GM12878 (cell line): ENCODE measurements at regions not wholly inside any gene's neighbourhood (a gene's known extent, or its start where the extent isn't known, plus 50 kb on each side); places are given as distances from the start of the nearest gene placed in this dataset.

Experiments used
- ASH2L ChIP-seq: fragments of 300-600, 200-600 bp; sonication (generic); IDR thresholded peaks from 2 replicates; pipeline ENCODE4 v1.6.1; 2017; ENCODE audit warnings: low read depth, mild to moderate bottlenecking, borderline replicate concordance
- CTCF ChIP-seq, 3 experiments: IDR thresholded peaks in 2 of 3; conservative IDR thresholded peaks in 1 of 3; 2 replicates each; pipeline ENCODE4 v1.5.1; 2011; ENCODE audit warnings: low read depth in 3 of 3, low read length in 3 of 3, mild to moderate bottlenecking in 3 of 3, control low read depth in 2 of 3, moderate library complexity in 2 of 3, inconsistent platforms in 1 of 3, mixed read lengths in 1 of 3; ENCODE audit not compliant: control insufficient read depth in 2 of 3, insufficient read depth in 1 of 3; ENCODE audit errors: extremely low read depth in 1 of 3
- EP300 ChIP-seq, 2 experiments: fragments of 150-350 bp in 1 of 2; IDR thresholded peaks; 2 replicates each; pipeline ENCODE4 v1.6.1; 2011 to 2012; ENCODE audit warnings: low read depth in 2 of 2, low read length in 2 of 2, borderline replicate concordance in 1 of 2, improper control_type of control experiment in 1 of 2, inconsistent platforms in 1 of 2; ENCODE audit not compliant: control insufficient read depth in 1 of 2
- ETV6 ChIP-seq, 2 experiments: fragments of 450-650 bp in 1 of 2; IDR thresholded peaks in 1 of 2; conservative IDR thresholded peaks in 1 of 2; 2 replicates each; pipeline ENCODE4 v1.6.1; 2014; ENCODE audit warnings: antibody characterized with exemption in 1 of 2, borderline replicate concordance in 1 of 2, low read depth in 1 of 2, mild to moderate bottlenecking in 1 of 2, moderate library complexity in 1 of 2
- FOXM1 ChIP-seq: IDR thresholded peaks from 2 replicates; pipeline ENCODE4 v1.6.1; 2012; ENCODE audit warnings: low read depth, mild to moderate bottlenecking, inconsistent platforms, low read length, moderate library complexity
- GABPA ChIP-seq: IDR thresholded peaks from 2 replicates; pipeline ENCODE4 v1.6.1; 2014; ENCODE audit warnings: antibody characterized with exemption, low read depth, mild to moderate bottlenecking, inconsistent platforms
- IKZF2 ChIP-seq, 2 experiments: fragments of 450-650 bp; IDR thresholded peaks; 2 replicates each; pipeline ENCODE4 v1.6.1; 2017; ENCODE audit warnings: mild to moderate bottlenecking in 2 of 2, moderate library complexity in 2 of 2
- POLR2A ChIP-seq: IDR thresholded peaks from 2 replicates; pipeline ENCODE4 v1.6.1; 2011; ENCODE audit warnings: low read depth, mild to moderate bottlenecking, low read length
- POLR2AphosphoS5 ChIP-seq: IDR thresholded peaks from 2 replicates; pipeline ENCODE4 v1.6.1; 2011; ENCODE audit warnings: mild to moderate bottlenecking, low read length, inconsistent platforms
- ZBTB40 ChIP-seq: fragments of 450-650 bp; IDR thresholded peaks from 2 replicates; pipeline ENCODE4 v1.6.1; 2016; ENCODE audit warnings: mild to moderate bottlenecking, moderate library complexity, borderline replicate concordance

- TF ChIP-seq ETV6 (conservative IDR thresholded peaks at IDR 0.05 in 1 of 2, IDR thresholded peaks at IDR 0.05 in 1 of 2; ENCODE audit: borderline replicate concordance in 1 of 2, low read depth in 1 of 2) (no peak), POLR2A (no peak), POLR2AphosphoS5 (no peak), GABPA (no peak), EP300 (IDR thresholded peaks at IDR 0.05; ENCODE audit: borderline replicate concordance in 1 of 2, control insufficient read depth in 1 of 2, low read depth in 2 of 2, low read length in 2 of 2) (no peak), ZBTB40 (no peak), CTCF (IDR thresholded peaks at IDR 0.05 in 2 of 3, conservative IDR thresholded peaks at IDR 0.05 in 1 of 3; ENCODE audit: control insufficient read depth in 2 of 3, extremely low read depth in 1 of 3, insufficient read depth in 1 of 3, low read depth in 3 of 3, low read length in 3 of 3) (no peak), IKZF2 (IDR thresholded peaks at IDR 0.05) (no peak), ASH2L (no peak), FOXM1 (no peak)
Measured at GRCh38 chr11:112639469-112639868, 321.8 kb upstream of the NCAM1 start.
